Neural progenitor cell (in vitro differentiated cells): ENCODE measurements at regions not wholly inside any gene's neighbourhood (a gene's known extent, or its start where the extent isn't known, plus 50 kb on each side); places are given as distances from the start of the nearest gene placed in this dataset.

ENCODE experiments used
- CTCF ChIP-seq: fragments of 200-600 bp; sonication (generic); IDR thresholded peaks from 2 replicates; pipeline ENCODE4 v1.5.1; 2017; ENCODE audit warnings: antibody characterized with exemption, mild to moderate bottlenecking
- EZH2 ChIP-seq: fragments of 200-600 bp; sonication (generic); IDR thresholded peaks from 2 replicates; pipeline ENCODE4 v1.6.1; 2017; ENCODE audit warnings: antibody characterized with exemption, mild to moderate bottlenecking, moderate library complexity
- EZH2phosphoT487 ChIP-seq: fragments of 200-600 bp; sonication (generic); IDR thresholded peaks from 2 replicates; pipeline ENCODE4 v1.6.1; 2017; ENCODE audit warnings: antibody characterized with exemption

- TF ChIP-seq CTCF, result no peak
- TF ChIP-seq EZH2, result no peak
- TF ChIP-seq EZH2phosphoT487, result no peak
Observed at GRCh38 chr6:27693766-27694546, 218.2 kb downstream of the OR2B2 start.
